WTC11 (cell line): ENCODE measurements at regions not wholly inside any gene's neighbourhood (a gene's known extent, or its start where the extent isn't known, plus 50 kb on each side); places are given as distances from the start of the nearest gene placed in this dataset.

ENCODE experiments used
- ATAC-seq: fragments of 200-7000 bp; cut with Tn5 transposase; 2 replicates; pipeline ENCODE4 v1.10.0; 2021; ENCODE audit warnings: mild to moderate bottlenecking, moderate library complexity
- CTCF ChIA-PET: fragments of 300-600 bp; sonication (Branson Sonifier 250); formaldehyde crosslinking; loops from one replicate; lab custom pipeline; 2021; ENCODE audit warnings: antibody characterized with exemption; lab: Charles Lee
- POLR2A ChIA-PET: fragments of 350-600 bp; sonication (Branson Sonifier 250); formaldehyde crosslinking; loops from one replicate; lab custom pipeline; 2021; ENCODE audit warnings: antibody characterized with exemption; lab: Charles Lee
- DNase-seq: peaks from one replicate; pipeline ENCODE4 v3.0.0; 2021; ENCODE audit warnings: low spot score
- H3K27ac Mint-ChIP-seq: 2 replicates; pipeline ENCODE4 v1.8.0; 2021; ENCODE audit warnings: mixed read lengths
- H3K27me3 Mint-ChIP-seq: 2 replicates; pipeline ENCODE4 v1.8.0; 2021; ENCODE audit warnings: low read depth, mild to moderate bottlenecking, moderate library complexity, mixed read lengths
- H3K36me3 Mint-ChIP-seq: 2 replicates; pipeline ENCODE4 v1.8.0; 2021; ENCODE audit warnings: mixed read lengths
- H3K4me1 Mint-ChIP-seq: 2 replicates; pipeline ENCODE4 v1.8.0; 2022; ENCODE audit warnings: mixed read lengths
- H3K4me3 Mint-ChIP-seq: 2 replicates; pipeline ENCODE4 v1.8.0; 2021; ENCODE audit warnings: mild to moderate bottlenecking, moderate library complexity, mixed read lengths
- H3K9me3 Mint-ChIP-seq: 2 replicates; pipeline ENCODE4 v1.8.0; 2021; ENCODE audit warnings: mixed read lengths
- CREM ChIP-seq: sonication (generic); formaldehyde crosslinking; IDR thresholded peaks from 2 replicates; pipeline ENCODE4 v1.8.1; 2022; ENCODE audit warnings: mild to moderate bottlenecking, missing genetic modification reagents, moderate library complexity
- ESRRA ChIP-seq: sonication (generic); formaldehyde crosslinking; IDR thresholded peaks from 2 replicates; pipeline ENCODE4 v1.8.1; 2022; ENCODE audit warnings: mild to moderate bottlenecking, missing genetic modification reagents, borderline replicate concordance
- ETV6 ChIP-seq: sonication (generic); formaldehyde crosslinking; IDR thresholded peaks from 2 replicates; pipeline ENCODE4 v1.8.1; 2022; ENCODE audit warnings: mild to moderate bottlenecking, missing genetic modification reagents
- FOXJ3 ChIP-seq: sonication (generic); formaldehyde crosslinking; IDR thresholded peaks from 2 replicates; pipeline ENCODE4 v1.9.0; 2021; ENCODE audit warnings: missing genetic modification reagents, mild to moderate bottlenecking, borderline replicate concordance
- GABPB1 ChIP-seq: sonication (generic); formaldehyde crosslinking; IDR thresholded peaks from 2 replicates; pipeline ENCODE4 v1.8.1; 2023; ENCODE audit warnings: mild to moderate bottlenecking, missing genetic modification reagents
- HMGA2 ChIP-seq: fragments of 250-450 bp; sonication (Bioruptor Pico); IDR thresholded peaks from 2 replicates; pipeline ENCODE4 v1.4.0; 2021; ENCODE audit warnings: mild to moderate bottlenecking, moderate library complexity
- IRF2 ChIP-seq: sonication (generic); formaldehyde crosslinking; IDR thresholded peaks from 2 replicates; pipeline ENCODE4 v1.8.0; 2022; ENCODE audit warnings: low read depth, missing genetic modification reagents, borderline replicate concordance
- JAZF1 ChIP-seq: fragments of 250-450 bp; sonication (Bioruptor Pico); IDR thresholded peaks from 2 replicates; pipeline ENCODE4 v1.9.0; 2021; ENCODE audit warnings: moderate library complexity, mild to moderate bottlenecking, inconsistent platforms
- MYBL2 ChIP-seq: sonication (generic); formaldehyde crosslinking; IDR thresholded peaks from 2 replicates; pipeline ENCODE4 v1.8.1; 2023; ENCODE audit warnings: mild to moderate bottlenecking, moderate library complexity, missing genetic modification reagents
- NFATC4 ChIP-seq: fragments of 250-450 bp; sonication (Bioruptor Pico); IDR thresholded peaks from 2 replicates; pipeline ENCODE4 v1.9.0; 2021; ENCODE audit warnings: mild to moderate bottlenecking
- NFE2L1 ChIP-seq: sonication (generic); formaldehyde crosslinking; IDR thresholded peaks from 2 replicates; pipeline ENCODE4 v1.8.1; 2023; ENCODE audit warnings: missing genetic modification reagents
- SOX15 ChIP-seq: fragments of 250-450 bp; sonication (Bioruptor Pico); IDR thresholded peaks from 2 replicates; pipeline ENCODE4 v1.9.0; 2021; ENCODE audit warnings: mild to moderate bottlenecking
- TP53 ChIP-seq: sonication (generic); formaldehyde crosslinking; IDR thresholded peaks from 2 replicates; pipeline ENCODE4 v1.8.1; 2023; ENCODE audit warnings: mild to moderate bottlenecking, missing genetic modification reagents
- ZBTB21 ChIP-seq: sonication (generic); formaldehyde crosslinking; IDR thresholded peaks from 2 replicates; pipeline ENCODE4 v1.8.1; 2023; ENCODE audit warnings: mild to moderate bottlenecking, missing genetic modification reagents, borderline replicate concordance
- ZNF396 ChIP-seq: fragments of 250-450 bp; sonication (Bioruptor Pico); IDR thresholded peaks from 2 replicates; pipeline ENCODE4 v1.8.0; 2021; ENCODE audit warnings: mild to moderate bottlenecking, moderate library complexity, borderline replicate concordance
- ZNF416 ChIP-seq: fragments of 250-450 bp; sonication (Bioruptor Pico); IDR thresholded peaks from 2 replicates; pipeline ENCODE4 v1.9.0; 2021; ENCODE audit warnings: mild to moderate bottlenecking, inconsistent platforms
- ZNF671 ChIP-seq: fragments of 250-450 bp; sonication (Bioruptor Pico); IDR thresholded peaks from 2 replicates; pipeline ENCODE4 v1.8.0; 2021; ENCODE audit warnings: mild to moderate bottlenecking
- TF ChIP-seq, protein P1 (sequence below): sonication (generic); formaldehyde crosslinking; IDR thresholded peaks from 2 replicates; pipeline ENCODE4 v1.8.1; 2022; ENCODE audit warnings: low read depth, mild to moderate bottlenecking, moderate library complexity, missing genetic modification reagents, borderline replicate concordance
- TF ChIP-seq, protein P2 (sequence below): sonication (generic); formaldehyde crosslinking; IDR thresholded peaks from 2 replicates; pipeline ENCODE4 v1.8.0; 2022; ENCODE audit warnings: mild to moderate bottlenecking, missing genetic modification reagents
- TF ChIP-seq, protein P3 (sequence below): fragments of 250-450 bp; sonication (Bioruptor Pico); IDR thresholded peaks from 2 replicates; pipeline ENCODE4 v1.9.0; 2021; ENCODE audit warnings: moderate library complexity, mild to moderate bottlenecking, inconsistent platforms, borderline replicate concordance
- TF ChIP-seq, protein P4 (sequence below): sonication (generic); formaldehyde crosslinking; IDR thresholded peaks from 2 replicates; pipeline ENCODE4 v1.8.1; 2023; ENCODE audit warnings: mild to moderate bottlenecking, missing genetic modification reagents, moderate library complexity
- TF ChIP-seq, protein P5 (sequence below): sonication (generic); formaldehyde crosslinking; IDR thresholded peaks from 2 replicates; pipeline ENCODE4 v1.8.0; 2023; ENCODE audit warnings: mild to moderate bottlenecking, missing genetic modification reagents
- TF ChIP-seq, protein P6 (sequence below): sonication (generic); formaldehyde crosslinking; IDR thresholded peaks from 2 replicates; pipeline ENCODE4 v1.8.1; 2023; ENCODE audit warnings: mild to moderate bottlenecking, moderate library complexity, missing genetic modification reagents
- TF ChIP-seq, protein P7 (sequence below): fragments of 250-450 bp; sonication (Bioruptor Pico); IDR thresholded peaks from 2 replicates; pipeline ENCODE4 v1.9.0; 2021; ENCODE audit warnings: mild to moderate bottlenecking

DNA sequence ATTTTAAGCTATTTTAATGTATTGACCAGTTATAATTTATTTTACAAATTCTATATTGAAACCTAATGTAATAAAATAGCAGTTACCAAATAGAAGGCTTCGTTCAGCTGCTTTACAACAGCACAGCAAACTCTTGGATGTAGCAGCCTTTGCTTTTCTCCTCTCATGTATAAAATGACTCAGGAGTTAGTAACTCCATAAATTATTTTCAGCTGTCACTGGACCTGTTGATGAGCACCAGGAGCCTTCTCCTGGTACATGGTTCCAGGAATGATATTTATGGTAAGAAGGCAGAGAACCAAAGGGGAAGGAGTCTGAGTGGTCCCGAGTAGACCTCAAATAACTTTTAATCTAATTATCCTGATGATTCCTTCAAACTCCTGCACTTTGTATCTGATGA, 256.4 kb upstream of the NETO1 start:
- Mint-ChIP-seq H3K9me3 (peaks cover 5% of the 10 kb centered on the region; the same call in 1 of the 2 replicates), H3K36me3 (no peaks in the 10 kb centered on the region), H3K27me3 (no peaks in the 10 kb centered on the region), H3K27ac (no peak overlapping the region), H3K4me3 (no peak overlapping the region), H3K4me1 (no peaks in the 10 kb centered on the region)
- DNase-seq (no peak), ATAC-seq (no peak)
- TF ChIP-seq GABPB1 (no peak), ZBTB21 (CRISPR knock-in tag) (no peak), ZNF396 (no peak), FOXJ3 (CRISPR knock-in tag) (no peak), JAZF1 (CRISPR knock-in tag) (no peak), SOX15 (no peak), CREM (CRISPR knock-in tag) (no peak), ESRRA (CRISPR knock-in tag) (no peak), ZNF671 (no peak)
- TF ChIP-seq, protein P1, sequence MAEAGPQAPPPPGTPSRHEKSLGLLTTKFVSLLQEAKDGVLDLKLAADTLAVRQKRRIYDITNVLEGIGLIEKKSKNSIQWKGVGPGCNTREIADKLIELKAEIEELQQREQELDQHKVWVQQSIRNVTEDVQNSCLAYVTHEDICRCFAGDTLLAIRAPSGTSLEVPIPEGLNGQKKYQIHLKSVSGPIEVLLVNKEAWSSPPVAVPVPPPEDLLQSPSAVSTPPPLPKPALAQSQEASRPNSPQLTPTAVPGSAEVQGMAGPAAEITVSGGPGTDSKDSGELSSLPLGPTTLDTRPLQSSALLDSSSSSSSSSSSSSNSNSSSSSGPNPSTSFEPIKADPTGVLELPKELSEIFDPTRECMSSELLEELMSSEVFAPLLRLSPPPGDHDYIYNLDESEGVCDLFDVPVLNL (CRISPR knock-in tag), result no peak
- TF ChIP-seq, protein P2, sequence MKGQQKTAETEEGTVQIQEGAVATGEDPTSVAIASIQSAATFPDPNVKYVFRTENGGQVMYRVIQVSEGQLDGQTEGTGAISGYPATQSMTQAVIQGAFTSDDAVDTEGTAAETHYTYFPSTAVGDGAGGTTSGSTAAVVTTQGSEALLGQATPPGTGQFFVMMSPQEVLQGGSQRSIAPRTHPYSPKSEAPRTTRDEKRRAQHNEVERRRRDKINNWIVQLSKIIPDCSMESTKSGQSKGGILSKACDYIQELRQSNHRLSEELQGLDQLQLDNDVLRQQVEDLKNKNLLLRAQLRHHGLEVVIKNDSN, result no peak
- TF ChIP-seq, protein P3, sequence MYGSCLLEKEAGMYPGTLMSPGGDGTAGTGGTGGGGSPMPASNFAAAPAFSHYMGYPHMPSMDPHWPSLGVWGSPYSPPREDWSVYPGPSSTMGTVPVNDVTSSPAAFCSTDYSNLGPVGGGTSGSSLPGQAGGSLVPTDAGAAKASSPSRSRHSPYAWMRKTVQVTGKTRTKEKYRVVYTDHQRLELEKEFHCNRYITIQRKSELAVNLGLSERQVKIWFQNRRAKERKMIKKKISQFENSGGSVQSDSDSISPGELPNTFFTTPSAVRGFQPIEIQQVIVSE, result no peak
- TF ChIP-seq, protein P4, sequence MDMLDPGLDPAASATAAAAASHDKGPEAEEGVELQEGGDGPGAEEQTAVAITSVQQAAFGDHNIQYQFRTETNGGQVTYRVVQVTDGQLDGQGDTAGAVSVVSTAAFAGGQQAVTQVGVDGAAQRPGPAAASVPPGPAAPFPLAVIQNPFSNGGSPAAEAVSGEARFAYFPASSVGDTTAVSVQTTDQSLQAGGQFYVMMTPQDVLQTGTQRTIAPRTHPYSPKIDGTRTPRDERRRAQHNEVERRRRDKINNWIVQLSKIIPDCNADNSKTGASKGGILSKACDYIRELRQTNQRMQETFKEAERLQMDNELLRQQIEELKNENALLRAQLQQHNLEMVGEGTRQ, result no peak
- POLR2A ChIA-PET, result no interaction called here
- CTCF ChIA-PET, result interaction anchor here (1.6 kb wide), 1 partner anchor 11 kb away, joined by 5 read pairs; no protein-coding TSS in a partner anchor

DNA sequence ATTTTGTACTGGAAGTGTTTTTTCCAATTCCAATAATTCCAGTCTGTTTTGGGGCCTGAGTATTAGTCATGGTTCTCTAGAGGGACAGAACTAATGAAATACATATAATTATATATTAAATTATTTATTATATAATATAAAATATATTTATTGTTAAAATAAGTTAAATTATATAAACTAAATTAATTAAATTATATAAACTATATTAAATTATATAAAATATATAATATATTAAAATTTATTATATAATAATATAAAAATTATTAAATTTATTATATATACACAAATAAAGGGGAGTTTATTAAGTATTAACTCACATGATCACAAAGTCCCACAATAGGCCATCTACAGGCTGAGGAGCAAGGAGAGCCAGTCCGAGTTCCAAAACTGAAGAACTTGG, 253.4 kb upstream of the NETO1 start:
- H3K4me1 Mint-ChIP-seq, result peaks cover 3% of the 10 kb centered on the region; the same call in 1 of the 2 replicates
- TF ChIP-seq HMGA2 (CRISPR knock-in tag), result peak; percentile 96; the same call in 1 of the 2 replicates
- TF ChIP-seq, protein P5, sequence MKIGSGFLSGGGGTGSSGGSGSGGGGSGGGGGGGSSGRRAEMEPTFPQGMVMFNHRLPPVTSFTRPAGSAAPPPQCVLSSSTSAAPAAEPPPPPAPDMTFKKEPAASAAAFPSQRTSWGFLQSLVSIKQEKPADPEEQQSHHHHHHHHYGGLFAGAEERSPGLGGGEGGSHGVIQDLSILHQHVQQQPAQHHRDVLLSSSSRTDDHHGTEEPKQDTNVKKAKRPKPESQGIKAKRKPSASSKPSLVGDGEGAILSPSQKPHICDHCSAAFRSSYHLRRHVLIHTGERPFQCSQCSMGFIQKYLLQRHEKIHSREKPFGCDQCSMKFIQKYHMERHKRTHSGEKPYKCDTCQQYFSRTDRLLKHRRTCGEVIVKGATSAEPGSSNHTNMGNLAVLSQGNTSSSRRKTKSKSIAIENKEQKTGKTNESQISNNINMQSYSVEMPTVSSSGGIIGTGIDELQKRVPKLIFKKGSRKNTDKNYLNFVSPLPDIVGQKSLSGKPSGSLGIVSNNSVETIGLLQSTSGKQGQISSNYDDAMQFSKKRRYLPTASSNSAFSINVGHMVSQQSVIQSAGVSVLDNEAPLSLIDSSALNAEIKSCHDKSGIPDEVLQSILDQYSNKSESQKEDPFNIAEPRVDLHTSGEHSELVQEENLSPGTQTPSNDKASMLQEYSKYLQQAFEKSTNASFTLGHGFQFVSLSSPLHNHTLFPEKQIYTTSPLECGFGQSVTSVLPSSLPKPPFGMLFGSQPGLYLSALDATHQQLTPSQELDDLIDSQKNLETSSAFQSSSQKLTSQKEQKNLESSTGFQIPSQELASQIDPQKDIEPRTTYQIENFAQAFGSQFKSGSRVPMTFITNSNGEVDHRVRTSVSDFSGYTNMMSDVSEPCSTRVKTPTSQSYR, result no peak
- TF ChIP-seq, all 79 proteins: peak for 1
- no peaks in the 10 kb centered on the region for H3K36me3 Mint-ChIP-seq
- H3K27me3 Mint-ChIP-seq, result no peaks in the 10 kb centered on the region
- DNase-seq, result no peak
- no peak for ATAC-seq
- H3K9me3 Mint-ChIP-seq, result no peaks in the 10 kb centered on the region
- H3K4me3 Mint-ChIP-seq, result no peak overlapping the region
- no peak overlapping the region for H3K27ac Mint-ChIP-seq
- CTCF ChIA-PET, result no interaction called here
- POLR2A ChIA-PET, result no interaction called here

DNA sequence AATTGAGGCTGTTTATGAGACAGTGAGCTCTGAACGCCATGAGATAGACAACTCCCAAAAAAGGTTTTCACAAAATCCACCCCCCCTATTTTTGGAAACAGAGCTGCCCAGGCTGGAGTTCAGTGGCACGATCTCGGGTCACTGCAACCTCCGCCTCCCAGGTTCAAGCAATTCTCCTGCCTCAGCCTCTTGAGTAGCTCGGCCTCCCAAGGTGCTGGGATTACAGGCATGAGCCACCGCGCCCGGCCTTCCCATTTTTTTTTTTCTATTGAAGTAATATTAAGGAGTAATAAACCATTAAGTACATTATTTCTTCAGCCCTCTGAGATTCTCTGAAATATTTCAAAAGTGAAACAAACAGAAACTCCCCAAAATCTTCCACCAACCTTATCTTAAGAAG, 252.8 kb upstream of the NETO1 start:
- no peak overlapping the region for H3K4me3 Mint-ChIP-seq
- ChIA-PET CTCF (no interaction called here), POLR2A (no interaction called here)
- no peaks in the 10 kb centered on the region for H3K36me3 Mint-ChIP-seq
- DNase-seq, result no peak
- no peaks in the 10 kb centered on the region for H3K27me3 Mint-ChIP-seq
- no peaks in the 10 kb centered on the region for H3K9me3 Mint-ChIP-seq
- H3K27ac Mint-ChIP-seq, result no peak overlapping the region
- H3K4me1 Mint-ChIP-seq, result peaks cover 3% of the 10 kb centered on the region; the same call in 1 of the 2 replicates
- no peak for ATAC-seq
- TF ChIP-seq, protein P6, sequence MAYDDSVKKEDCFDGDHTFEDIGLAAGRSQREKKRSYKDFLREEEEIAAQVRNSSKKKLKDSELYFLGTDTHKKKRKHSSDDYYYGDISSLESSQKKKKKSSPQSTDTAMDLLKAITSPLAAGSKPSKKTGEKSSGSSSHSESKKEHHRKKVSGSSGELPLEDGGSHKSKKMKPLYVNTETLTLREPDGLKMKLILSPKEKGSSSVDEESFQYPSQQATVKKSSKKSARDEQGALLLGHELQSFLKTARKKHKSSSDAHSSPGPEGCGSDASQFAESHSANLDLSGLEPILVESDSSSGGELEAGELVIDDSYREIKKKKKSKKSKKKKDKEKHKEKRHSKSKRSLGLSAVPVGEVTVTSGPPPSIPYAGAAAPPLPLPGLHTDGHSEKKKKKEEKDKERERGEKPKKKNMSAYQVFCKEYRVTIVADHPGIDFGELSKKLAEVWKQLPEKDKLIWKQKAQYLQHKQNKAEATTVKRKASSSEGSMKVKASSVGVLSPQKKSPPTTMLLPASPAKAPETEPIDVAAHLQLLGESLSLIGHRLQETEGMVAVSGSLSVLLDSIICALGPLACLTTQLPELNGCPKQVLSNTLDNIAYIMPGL (CRISPR knock-in tag), result no peak
- TF ChIP-seq NFE2L1 (no peak), IRF2 (CRISPR knock-in tag) (no peak), ZNF671 (no peak), ZNF416 (CRISPR knock-in tag) (no peak), ETV6 (CRISPR knock-in tag) (no peak), SOX15 (no peak), MYBL2 (CRISPR knock-in tag) (no peak), TP53 (CRISPR knock-in tag) (no peak), NFATC4 (CRISPR knock-in tag) (no peak)
- TF ChIP-seq, protein P7, sequence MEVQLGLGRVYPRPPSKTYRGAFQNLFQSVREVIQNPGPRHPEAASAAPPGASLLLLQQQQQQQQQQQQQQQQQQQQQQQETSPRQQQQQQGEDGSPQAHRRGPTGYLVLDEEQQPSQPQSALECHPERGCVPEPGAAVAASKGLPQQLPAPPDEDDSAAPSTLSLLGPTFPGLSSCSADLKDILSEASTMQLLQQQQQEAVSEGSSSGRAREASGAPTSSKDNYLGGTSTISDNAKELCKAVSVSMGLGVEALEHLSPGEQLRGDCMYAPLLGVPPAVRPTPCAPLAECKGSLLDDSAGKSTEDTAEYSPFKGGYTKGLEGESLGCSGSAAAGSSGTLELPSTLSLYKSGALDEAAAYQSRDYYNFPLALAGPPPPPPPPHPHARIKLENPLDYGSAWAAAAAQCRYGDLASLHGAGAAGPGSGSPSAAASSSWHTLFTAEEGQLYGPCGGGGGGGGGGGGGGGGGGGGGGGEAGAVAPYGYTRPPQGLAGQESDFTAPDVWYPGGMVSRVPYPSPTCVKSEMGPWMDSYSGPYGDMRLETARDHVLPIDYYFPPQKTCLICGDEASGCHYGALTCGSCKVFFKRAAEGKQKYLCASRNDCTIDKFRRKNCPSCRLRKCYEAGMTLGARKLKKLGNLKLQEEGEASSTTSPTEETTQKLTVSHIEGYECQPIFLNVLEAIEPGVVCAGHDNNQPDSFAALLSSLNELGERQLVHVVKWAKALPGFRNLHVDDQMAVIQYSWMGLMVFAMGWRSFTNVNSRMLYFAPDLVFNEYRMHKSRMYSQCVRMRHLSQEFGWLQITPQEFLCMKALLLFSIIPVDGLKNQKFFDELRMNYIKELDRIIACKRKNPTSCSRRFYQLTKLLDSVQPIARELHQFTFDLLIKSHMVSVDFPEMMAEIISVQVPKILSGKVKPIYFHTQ, result no peak
